SIG-M5 treated with dmso at 0.1 percent for 504 hours (cell line): ENCODE measurements at regions not wholly inside any gene's neighbourhood (a gene's known extent, or its start where the extent isn't known, plus 50 kb on each side); places are given as distances from the start of the nearest gene placed in this dataset.

Experiments used
- DNase-seq: peaks from one replicate; lab custom pipeline; 2025; ENCODE audit not compliant: unreplicated experiment; lab: John Stamatoyannopoulos, UW

DNA sequence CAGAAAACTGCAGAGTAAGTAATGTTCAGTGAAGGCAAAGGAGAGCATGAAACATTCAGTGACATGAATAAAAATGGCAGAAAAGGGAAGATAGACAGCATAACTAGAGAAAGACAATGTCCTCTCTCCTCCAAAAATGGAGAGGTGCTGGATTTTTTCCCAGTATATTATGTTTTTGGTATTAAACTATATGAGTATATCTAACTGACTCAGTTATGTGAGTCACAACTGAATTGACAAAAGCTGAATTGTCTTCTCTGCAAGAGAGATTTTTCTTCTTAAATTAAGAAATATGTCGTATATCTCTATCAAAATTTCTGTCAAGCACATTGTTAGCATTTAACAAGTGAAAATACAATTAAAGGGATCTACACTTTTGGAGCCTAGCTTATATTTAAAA lies 375.1 kb downstream of the CHSY3 start:
- no peak for DNase-seq

DNA sequence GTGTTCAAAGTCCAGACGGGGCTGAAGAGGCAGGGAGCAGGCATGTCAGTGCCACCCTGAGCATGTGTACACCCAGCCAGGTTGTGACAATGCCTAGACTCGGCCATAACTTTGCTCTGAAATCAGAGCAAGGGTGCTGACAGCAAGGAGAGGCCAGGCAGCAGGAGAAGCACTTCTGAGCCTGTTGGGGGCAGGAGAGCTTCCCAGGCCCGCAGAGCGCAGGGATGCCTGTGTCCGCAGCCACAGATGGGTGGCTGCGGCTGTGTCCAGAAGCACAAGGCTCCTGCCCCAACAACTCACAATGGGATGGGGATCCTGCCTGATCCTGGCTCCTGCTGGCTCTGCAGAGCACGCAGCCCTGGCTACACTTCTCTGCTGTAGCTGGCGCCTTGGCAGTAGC lies 373.9 kb downstream of the CHSY3 start:
- DNase-seq, result no peak

- no peak for DNase-seq
Measured at GRCh38 chr5:130277522-130277921, 373.3 kb downstream of the CHSY3 start.

- DNase-seq, result no peak
Measured at GRCh38 chr5:130277002-130277401, 372.7 kb downstream of the CHSY3 start.

- no peak for DNase-seq
Measured at GRCh38 chr5:130272837-130273236, 368.6 kb downstream of the CHSY3 start.

GRCh38 chr5:130270786-130271185 lies 366.5 kb downstream of the CHSY3 start:
- no peak for DNase-seq

DNA sequence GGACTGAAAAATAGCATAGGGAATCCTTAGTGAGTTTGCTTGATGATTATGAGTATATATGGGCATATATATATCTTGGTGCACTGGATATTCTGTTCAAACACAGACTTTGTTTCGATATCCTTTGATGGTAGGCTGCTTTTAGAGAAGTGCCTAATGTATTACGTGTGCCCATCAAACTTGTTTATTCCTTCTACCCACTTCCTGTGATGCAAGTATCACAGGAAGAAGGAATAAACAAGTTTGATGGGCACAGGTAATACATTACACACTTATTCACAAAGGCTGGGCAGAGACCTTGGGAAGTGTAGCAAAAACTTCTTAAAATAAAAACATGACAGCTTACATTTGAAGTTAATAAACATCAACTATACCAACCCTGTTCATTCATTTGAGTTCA lies 364.2 kb downstream of the CHSY3 start:
- DNase-seq, result no peak

DNA sequence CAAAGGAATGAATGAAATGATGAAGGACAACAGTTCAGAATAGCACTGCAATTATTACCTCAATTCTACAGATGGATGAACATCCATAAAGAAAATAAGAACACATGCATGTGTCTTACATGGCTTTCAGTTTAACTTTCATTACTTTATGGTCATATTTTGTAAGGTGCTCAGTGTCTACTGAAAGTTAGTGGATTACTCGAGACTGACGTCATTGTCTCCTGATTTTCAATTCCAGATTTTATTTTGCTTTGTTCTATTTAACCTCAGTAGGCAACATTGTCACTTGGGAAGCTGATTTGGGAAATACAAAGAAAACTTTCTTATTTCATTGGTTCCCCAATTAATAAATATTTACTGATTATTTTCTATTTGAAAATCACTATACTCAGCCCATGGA lies 363.7 kb downstream of the CHSY3 start:
- no peak for DNase-seq

DNA sequence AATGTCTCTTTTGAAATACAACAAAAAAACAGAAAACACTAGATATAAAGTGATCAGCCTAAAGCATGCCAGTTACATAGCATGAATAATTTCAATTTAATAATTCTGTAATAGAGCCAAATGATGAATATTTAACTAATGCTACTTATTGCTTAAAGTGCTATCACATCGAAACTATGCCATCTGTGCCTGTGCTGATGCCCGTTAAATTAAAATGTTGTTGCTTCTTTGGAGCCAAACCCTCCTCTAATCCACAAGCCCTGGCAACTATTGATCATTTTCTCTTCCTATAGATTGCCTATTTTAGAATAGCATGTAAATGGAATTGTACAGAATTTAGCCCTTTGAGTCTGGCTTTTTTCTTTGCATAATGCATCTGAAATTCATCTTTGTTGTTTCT lies 356.2 kb downstream of the CHSY3 start:
- DNase-seq, result no peak

- no peak for DNase-seq
Measured at GRCh38 chr5:130251931-130252330, 347.7 kb downstream of the CHSY3 start.

DNA sequence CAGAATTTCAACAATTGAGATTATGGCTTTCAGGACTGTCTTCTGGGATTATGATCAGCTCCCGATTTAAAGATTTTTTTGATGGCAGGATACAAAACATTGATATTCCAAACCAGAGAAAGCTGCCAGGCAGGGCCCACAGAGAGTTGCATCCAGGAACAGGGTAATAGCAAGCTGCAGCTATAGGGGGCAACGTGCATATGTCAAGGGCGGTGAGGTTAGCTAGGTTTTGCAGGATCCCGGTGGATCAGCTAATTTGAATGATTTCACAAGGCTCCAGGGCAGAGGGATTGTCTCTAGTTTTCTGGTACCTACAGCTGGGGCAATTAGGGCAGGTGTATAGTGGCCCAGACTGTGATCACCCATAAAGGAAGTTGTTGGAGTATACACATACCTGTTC lies 339.4 kb downstream of the CHSY3 start:
- DNase-seq, result no peak

DNA sequence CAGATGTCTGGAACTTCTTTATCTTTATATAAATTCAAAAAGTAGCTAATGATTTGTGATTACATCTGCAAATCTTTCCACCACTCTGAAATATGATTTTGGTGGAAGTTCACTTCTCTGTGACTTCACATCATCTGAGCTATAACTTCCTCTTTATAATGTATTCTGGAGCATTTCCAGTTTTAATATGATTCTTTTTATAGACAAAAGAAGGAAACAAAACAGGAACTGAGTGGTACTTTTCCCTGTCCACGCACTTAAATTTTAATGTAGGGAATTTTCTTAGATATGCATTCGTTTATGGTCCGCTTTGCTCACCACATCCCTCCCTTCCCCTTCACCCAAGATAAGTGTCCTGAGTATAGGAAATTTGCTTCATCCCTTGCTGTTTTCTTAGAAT lies 333.5 kb downstream of the CHSY3 start:
- DNase-seq, result no peak
